NCI-H1436 treated with DMSO at 0.1 percent for 48 hours (cell line): ENCODE measurements at regions not wholly inside any gene's neighbourhood (a gene's known extent, or its start where the extent isn't known, plus 50 kb on each side); places are given as distances from the start of the nearest gene placed in this dataset.

Source experiments
- DNase-seq: peaks from one replicate; lab custom pipeline; 2025; lab: John Stamatoyannopoulos, UW

- no peak for DNase-seq
Observed at GRCh38 chr3:64913515-64913914, 225.7 kb upstream of the ADAMTS9 start.

- no peak for DNase-seq
Observed at GRCh38 chr3:64911138-64911537, 223.3 kb upstream of the ADAMTS9 start.

- DNase-seq = no peak
Observed at GRCh38 chr3:64909757-64910467, 222.1 kb upstream of the ADAMTS9 start.

GRCh38 chr3:64909011-64909410 is 221.2 kb upstream of the ADAMTS9 start:
- no peak for DNase-seq

GRCh38 chr3:64908251-64908685 is 220.5 kb upstream of the ADAMTS9 start:
- no peak for DNase-seq

- DNase-seq = no peak
Observed at GRCh38 chr3:64905906-64906410, 218.2 kb upstream of the ADAMTS9 start.

- no peak for DNase-seq
Observed at GRCh38 chr3:64903006-64903405, 215.2 kb upstream of the ADAMTS9 start.

- no peak for DNase-seq
Observed at GRCh38 chr3:64901986-64902516, 214.3 kb upstream of the ADAMTS9 start.

- DNase-seq = no peak
Observed at GRCh38 chr3:64901522-64901885, 213.7 kb upstream of the ADAMTS9 start.

- DNase-seq = no peak
Observed at GRCh38 chr3:64900617-64901521, 213.1 kb upstream of the ADAMTS9 start.

GRCh38 chr3:64900156-64900555 is 212.4 kb upstream of the ADAMTS9 start:
- DNase-seq = no peak

- DNase-seq = no peak
Observed at GRCh38 chr3:64898941-64899340, 211.1 kb upstream of the ADAMTS9 start.

GRCh38 chr3:64895991-64896895 is 208.4 kb upstream of the ADAMTS9 start:
- DNase-seq = no peak

- DNase-seq = no peak
Observed at GRCh38 chr3:64895106-64895990, 207.5 kb upstream of the ADAMTS9 start.

- DNase-seq = no peak
Observed at GRCh38 chr3:64894006-64894405, 206.2 kb upstream of the ADAMTS9 start.

- DNase-seq = no peak
Observed at GRCh38 chr3:64892671-64893309, 205.0 kb upstream of the ADAMTS9 start.

- DNase-seq = no peak
Observed at GRCh38 chr3:64891021-64891420, 203.2 kb upstream of the ADAMTS9 start.

GRCh38 chr3:64890466-64890865 is 202.7 kb upstream of the ADAMTS9 start:
- no peak for DNase-seq

GRCh38 chr3:64890006-64890405 is 202.2 kb upstream of the ADAMTS9 start:
- DNase-seq = no peak

- DNase-seq = no peak
Observed at GRCh38 chr3:64888840-64889392, 201.1 kb upstream of the ADAMTS9 start.
